ENCODE measurements at regions not wholly inside any gene's neighbourhood (a gene's known extent, or its start where the extent isn't known, plus 50 kb on each side); places are given as distances from the start of the nearest gene placed in this dataset.

DNA sequence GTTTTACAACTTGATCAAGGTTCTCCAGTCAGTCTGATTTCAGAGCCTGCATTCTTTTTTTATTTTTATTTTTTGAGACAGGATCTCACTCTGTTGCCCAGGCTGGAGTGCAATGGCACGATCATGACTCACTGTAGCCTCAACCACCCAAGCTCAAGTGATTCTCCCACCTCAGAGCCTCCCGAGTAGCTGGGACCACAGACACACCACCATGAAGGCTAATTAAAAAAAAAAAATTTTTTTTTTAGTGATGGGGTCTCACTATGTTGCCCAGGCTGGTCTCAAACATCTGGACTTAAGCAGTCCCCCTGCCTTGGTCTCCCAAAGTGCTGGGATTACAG is 117.2 kb upstream of the NAV2 start:
- no peak for ATAC-seq

- no peak for ATAC-seq
These were observed 118.3 kb upstream of the NAV2 start for GRCh38 chr11:19594326-19594725.

- ATAC-seq, result no peak
These were observed 119.8 kb upstream of the NAV2 start for GRCh38 chr11:19592842-19593241.

DNA sequence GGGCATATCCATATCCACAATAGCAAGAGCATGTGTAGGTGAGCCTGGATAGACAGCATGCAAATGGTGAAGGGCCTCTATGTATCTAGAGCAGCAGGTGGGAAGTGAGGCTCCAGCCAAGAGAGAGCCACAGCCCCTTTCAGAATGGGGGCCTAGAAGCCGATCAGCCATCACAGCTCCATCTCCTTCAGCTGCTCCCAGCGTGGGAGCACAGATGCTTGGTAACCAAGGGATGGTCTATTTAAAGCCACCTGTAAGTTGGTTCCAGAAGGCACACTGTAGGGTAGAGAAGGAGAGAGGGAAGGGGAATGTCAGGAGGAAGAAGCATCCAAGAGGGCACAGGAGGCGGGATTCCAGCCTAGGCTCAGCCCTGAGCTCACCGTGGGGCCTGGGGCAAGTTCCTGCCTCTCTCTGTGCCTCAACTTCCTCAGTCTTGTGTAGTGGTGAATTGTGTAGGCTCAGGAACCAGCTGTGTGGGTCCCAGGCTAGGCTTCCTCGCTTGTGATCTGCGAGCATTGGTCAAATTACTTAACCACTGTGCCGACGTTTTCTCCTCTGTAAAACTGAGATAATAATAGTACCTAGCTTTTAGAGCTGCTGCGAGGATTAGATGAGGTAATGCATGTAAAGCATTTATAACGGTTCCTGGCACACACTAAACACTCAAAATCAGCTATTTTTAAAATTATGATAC is 122.9 kb upstream of the NAV2 start:
- ATAC-seq, result no peak

DNA sequence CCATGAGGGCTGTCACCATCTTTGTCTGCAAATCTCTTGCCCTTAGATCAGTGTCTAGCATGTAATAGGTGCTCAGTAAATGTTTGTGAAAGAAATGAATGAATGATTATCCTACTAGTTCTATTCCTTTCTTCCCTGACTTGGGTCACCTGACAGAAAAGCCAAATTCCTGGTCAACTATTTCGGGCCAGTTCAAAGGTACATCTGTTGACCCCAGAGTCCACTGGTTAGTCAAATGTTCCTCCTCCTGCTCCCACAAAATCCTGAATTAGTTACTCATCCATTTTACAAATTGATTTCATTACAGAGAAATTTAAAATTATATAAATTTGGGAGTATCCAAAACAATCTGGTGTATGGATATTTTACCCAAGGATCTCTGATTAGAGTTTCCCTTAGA is 124.7 kb upstream of the NAV2 start:
- no peak for ATAC-seq

DNA sequence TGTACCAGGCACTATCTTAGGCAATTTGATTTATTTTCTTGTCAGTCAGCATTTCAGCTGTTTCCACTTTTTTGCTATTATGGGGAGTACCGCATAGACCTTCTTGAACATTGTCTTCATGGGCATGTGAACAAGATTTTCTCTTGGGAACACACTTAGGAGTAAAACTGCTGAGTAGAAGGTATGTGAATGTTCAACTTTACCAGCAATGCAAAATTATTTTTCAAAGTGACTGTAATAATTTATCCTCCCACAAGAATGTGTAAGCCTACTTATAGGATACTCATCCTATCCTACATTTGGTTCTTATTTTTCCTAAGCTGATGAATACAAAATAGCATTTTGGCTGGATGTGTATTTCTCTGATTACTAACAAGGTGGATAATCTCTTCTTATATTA is 132.0 kb upstream of the NAV2 start:
- ATAC-seq, result no peak

DNA sequence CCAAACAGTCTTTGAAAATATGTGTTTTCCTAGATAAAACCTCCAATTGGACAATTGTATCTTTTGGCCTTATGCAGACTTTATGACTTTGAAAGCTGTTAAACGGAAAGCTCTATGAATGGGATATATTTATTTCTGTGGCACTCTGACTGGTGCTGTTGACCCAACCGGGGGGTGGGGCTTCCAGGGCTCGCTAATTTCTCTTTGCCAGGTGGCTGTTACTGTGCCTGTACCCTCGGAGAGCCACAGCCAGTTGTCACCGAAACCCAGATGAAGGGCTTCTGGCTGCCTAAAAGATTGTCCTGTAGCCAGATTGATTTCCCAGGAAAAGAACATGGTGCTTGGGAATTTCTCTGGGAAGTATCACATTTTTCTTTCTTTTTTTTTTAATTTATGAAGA is 132.7 kb upstream of the NAV2 start:
- no peak for ATAC-seq

DNA sequence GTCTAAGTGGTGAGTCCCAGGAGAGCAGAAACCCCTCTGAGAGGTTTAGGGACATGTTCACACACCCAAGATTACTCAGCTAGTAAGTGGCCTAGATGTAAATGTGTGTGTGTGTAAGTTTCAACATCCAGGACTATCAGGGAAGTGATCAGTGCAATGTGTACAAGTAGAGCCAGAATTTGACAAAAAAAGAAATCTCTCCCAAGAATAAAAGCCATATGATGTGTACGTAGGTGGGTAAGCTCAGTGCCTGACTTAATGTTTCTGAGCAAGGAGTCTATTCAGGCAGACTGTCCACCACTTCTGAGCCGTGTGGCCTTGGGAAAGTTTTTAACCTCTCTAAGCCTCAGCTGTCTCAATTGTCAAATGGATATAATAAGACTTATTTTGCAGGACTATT is 133.8 kb upstream of the NAV2 start:
- ATAC-seq, result no peak

GRCh38 chr11:19577976-19578619 is 134.5 kb upstream of the NAV2 start:
- no peak for ATAC-seq

DNA sequence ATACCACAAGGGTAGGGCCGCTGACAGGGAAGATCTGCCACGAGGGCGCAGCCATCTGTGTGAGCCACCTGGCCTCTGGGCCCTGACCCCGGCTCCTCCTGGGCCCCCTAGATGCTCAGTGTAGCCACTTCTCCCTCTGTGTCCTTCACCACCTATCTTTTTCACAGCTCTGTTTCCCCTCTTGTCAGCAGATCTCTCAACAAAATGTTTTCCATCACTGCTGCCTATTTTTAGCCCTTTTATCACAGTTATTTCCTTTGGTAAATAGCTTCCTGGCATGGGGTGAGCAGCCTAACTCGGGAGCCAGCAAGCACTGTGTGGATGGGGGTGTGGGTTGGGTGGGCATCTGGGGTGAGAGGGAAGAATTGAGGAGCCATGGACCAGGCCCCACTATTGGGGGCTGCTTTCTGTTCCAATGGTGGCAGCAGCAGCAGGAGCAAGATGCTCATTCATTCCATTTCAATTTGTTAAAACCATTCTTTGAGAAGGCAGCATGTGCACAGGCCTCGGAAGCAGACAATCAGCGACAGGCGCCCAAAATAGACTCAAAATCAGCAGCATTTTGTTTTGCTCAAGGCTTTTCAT is 135.2 kb upstream of the NAV2 start:
- ATAC-seq, result no peak

- ATAC-seq, result no peak
These were observed 135.7 kb upstream of the NAV2 start for GRCh38 chr11:19576903-19577302.

DNA sequence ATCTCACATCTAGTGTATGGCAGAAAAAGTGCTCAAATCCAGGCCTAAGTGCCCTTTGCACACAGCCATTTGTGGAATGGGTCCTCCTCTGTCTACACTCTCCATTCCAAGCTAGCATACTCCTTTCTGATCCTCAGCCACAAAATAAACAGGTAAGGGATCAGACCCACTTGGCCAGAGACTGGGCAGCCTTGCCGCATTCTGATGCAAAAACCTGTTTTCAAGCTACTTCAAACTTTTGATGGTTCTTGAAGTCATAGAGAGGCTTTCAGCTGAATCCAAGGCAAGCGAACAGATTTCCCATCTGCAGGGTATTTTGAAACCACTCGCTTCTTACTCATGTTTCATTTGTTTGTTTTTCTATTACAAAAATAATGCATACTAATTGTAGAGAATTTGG is 136.6 kb upstream of the NAV2 start:
- no peak for ATAC-seq

GRCh38 chr11:19574916-19575315 is 137.7 kb upstream of the NAV2 start:
- no peak for ATAC-seq

GRCh38 chr11:19573666-19574065 is 139.0 kb upstream of the NAV2 start:
- ATAC-seq, result no peak

- no peak for ATAC-seq
These were observed 140.7 kb upstream of the NAV2 start for GRCh38 chr11:19571906-19572305.

- ATAC-seq, result no peak
These were observed 141.7 kb upstream of the NAV2 start for GRCh38 chr11:19570889-19571288.

GRCh38 chr11:19567996-19568395 is 144.6 kb upstream of the NAV2 start:
- no peak for ATAC-seq

DNA sequence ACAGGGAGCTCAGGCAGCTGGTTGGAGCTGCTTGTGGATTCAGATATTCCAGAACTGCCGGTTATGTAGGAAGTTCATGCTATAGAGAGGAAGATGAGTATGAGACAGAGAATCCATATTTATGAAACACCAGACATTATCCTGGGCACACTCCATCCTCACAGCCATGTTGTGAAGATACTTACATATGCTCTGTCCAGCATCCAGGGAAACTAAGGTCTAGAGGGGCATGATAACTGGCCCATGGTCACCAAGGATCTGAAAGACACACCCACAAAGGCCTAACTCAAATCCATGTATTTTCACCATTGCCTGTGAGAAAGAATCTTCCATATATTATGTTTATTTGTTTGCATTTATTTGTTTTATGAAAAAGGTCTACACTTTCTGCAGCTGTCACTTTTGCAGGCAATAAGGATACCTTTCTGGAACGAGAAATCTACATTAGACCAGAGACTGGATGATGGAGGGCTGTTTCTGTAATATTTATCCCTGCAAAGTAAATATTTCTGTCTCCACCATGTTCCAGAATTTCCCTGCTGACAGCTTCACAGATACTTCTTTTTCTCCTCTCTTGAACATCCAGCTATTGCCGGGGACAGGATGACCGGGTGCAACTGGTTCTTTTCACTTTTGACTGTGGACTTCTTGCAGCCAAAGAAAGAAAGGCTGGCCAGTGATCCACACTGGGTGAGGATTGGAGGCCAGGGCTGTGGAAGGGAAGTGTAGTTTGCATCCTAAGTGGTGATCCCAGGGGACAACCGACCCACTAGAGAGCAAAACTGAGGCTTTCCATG is 145.9 kb upstream of the NAV2 start:
- ATAC-seq, result no peak

DNA sequence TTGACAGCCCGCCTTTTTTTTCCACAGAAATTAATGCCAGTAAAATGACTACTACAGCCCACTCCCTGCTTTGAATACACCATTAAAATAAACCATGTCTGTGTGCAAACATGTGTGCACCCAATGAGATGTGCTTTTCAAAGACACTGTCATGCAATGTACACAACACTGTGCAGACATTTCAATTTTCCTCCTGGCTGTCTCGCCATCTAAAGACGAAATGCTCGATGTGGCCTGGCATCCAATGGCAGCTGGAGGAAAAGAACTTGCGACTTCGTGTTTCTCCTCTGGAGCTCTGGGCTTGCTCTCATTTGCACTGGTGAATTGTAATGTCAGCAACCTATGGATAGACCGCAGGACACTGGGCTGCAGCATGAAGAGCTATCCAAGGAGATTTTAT is 147.0 kb upstream of the NAV2 start:
- ATAC-seq, result no peak

DNA sequence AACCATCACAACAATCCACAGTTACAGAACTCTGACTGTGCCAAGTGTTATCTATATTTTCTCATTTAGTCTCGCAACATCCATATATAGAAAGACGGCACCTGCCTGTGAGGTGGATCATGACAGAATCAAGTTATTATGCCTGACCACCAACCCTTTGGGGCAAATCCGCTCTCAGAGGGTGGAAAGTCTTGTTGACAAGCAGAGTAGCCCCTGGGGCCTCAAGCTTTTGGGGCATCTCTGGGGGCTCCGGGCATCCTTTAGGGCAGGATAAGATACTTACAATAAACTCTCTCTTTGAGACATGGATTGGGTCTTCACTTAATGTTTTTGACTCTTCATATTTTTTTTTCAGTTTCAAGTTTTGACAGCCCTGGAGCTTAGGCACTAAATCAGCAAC is 150.5 kb upstream of the NAV2 start:
- ATAC-seq, result no peak

- ATAC-seq, result no peak
These were observed 151.6 kb upstream of the NAV2 start for GRCh38 chr11:19561011-19561410.

- ATAC-seq, result no peak
These were observed 152.5 kb upstream of the NAV2 start for GRCh38 chr11:19560156-19560555.

DNA sequence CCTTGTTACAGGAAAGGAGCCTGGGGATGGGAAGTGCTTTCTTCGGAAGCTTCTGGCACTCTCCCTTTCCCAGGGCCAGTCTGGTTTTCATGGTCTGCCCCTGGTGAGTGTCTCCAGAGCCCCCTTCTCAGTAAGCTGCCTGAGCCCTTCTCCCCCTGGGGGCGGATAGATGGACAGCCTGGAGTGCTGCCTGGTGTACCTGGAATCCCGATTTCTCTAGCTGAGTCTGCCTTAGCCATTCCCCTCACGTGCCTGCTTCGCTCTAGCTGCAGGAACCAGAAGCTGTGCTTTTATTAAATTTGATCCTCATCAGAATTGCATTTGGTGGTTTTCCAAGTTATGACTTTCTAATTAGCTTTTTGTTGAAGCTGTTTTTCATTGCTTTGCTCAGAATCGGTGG is 152.9 kb upstream of the NAV2 start:
- no peak for ATAC-seq

All from activated CD4-positive, CD25-positive, alpha-beta regulatory T cell treated with anti-CD3 and anti-CD28 coated beads, Interleukin-2, amount 50 U/mL, for 24 hours (primary cell).